GM21390 (cell line): ENCODE measurements at regions not wholly inside any gene's neighbourhood (a gene's known extent, or its start where the extent isn't known, plus 50 kb on each side); places are given as distances from the start of the nearest gene placed in this dataset.

ENCODE experiments used
- ATAC-seq: cut with Tn5 transposase; IDR thresholded peaks from one replicate; pipeline ENCODE4 v1.9.1; 2021; ENCODE audit not compliant: unreplicated experiment

GRCh38 chr9:109880276-109881169 is 100.5 kb downstream of the PALM2AKAP2 start:
- peak; percentile 85 for ATAC-seq

- ATAC-seq = no peak
These were observed 103.6 kb downstream of the PALM2AKAP2 start for GRCh38 chr9:109883623-109884022.

GRCh38 chr9:109886041-109886440 is 106.0 kb downstream of the PALM2AKAP2 start:
- ATAC-seq = no peak

- ATAC-seq = peak; percentile 79
These were observed 106.6 kb downstream of the PALM2AKAP2 start for GRCh38 chr9:109886617-109887016.

GRCh38 chr9:109887079-109887478 is 107.1 kb downstream of the PALM2AKAP2 start:
- ATAC-seq = no peak

GRCh38 chr9:109888695-109889094 is 108.7 kb downstream of the PALM2AKAP2 start:
- ATAC-seq = no peak

- ATAC-seq = no peak
These were observed 109.5 kb downstream of the PALM2AKAP2 start for GRCh38 chr9:109889456-109889855.

- ATAC-seq = peak; percentile 47
These were observed 113.2 kb downstream of the PALM2AKAP2 start for GRCh38 chr9:109893241-109893640.

GRCh38 chr9:109894473-109894872 is 114.5 kb downstream of the PALM2AKAP2 start:
- no peak for ATAC-seq

GRCh38 chr9:109894921-109895758 is 115.1 kb downstream of the PALM2AKAP2 start:
- ATAC-seq = peak; percentile 71

GRCh38 chr9:109901201-109901600 is 121.2 kb downstream of the PALM2AKAP2 start:
- ATAC-seq = no peak

- ATAC-seq = no peak
These were observed 123.6 kb downstream of the PALM2AKAP2 start for GRCh38 chr9:109903515-109904138.

- no peak for ATAC-seq
These were observed 124.7 kb downstream of the PALM2AKAP2 start for GRCh38 chr9:109904666-109905065.

GRCh38 chr9:109905472-109905871 is 125.5 kb downstream of the PALM2AKAP2 start:
- ATAC-seq = no peak

GRCh38 chr9:109906766-109907382 is 126.9 kb downstream of the PALM2AKAP2 start:
- peak; percentile 11 for ATAC-seq

- ATAC-seq = peak; percentile 85
These were observed 127.4 kb downstream of the PALM2AKAP2 start for GRCh38 chr9:109907400-109907799.

GRCh38 chr9:109907810-109908458 is 127.9 kb downstream of the PALM2AKAP2 start:
- ATAC-seq = peak; percentile 7

- ATAC-seq = no peak
These were observed 128.7 kb downstream of the PALM2AKAP2 start for GRCh38 chr9:109908459-109909390.
